SJCRH30 (cell line): ENCODE measurements at regions not wholly inside any gene's neighbourhood (a gene's known extent, or its start where the extent isn't known, plus 50 kb on each side); places are given as distances from the start of the nearest gene placed in this dataset.
A peak's percentile ranks its signal among the peaks of the same experiment; 100 is the strongest.

Experiments
- DNase-seq, 2 experiments: peaks; one replicate each; pipeline ENCODE4 v3.0.0-alpha.2; 2015 to 2020
- H3K27ac ChIP-seq: fragments of 250-450 bp; sonication (Bioruptor Pico); 2 replicates; pipeline ENCODE4 v1.5.1; 2020; ENCODE audit warnings: mild to moderate bottlenecking, moderate library complexity
- H3K27me3 ChIP-seq: fragments of 250-450 bp; sonication (Bioruptor Pico); 2 replicates; pipeline ENCODE4 v1.5.1; 2020; ENCODE audit warnings: mild to moderate bottlenecking, moderate library complexity
- H3K36me3 ChIP-seq: fragments of 250-450 bp; sonication (Bioruptor Pico); 2 replicates; pipeline ENCODE4 v1.5.1; 2020; ENCODE audit warnings: mild to moderate bottlenecking, moderate library complexity
- H3K4me1 ChIP-seq: fragments of 250-450 bp; sonication (Bioruptor Pico); 2 replicates; pipeline ENCODE4 v1.5.1; 2020; ENCODE audit warnings: mild to moderate bottlenecking, moderate library complexity
- H3K4me3 ChIP-seq: fragments of 250-450 bp; sonication (Bioruptor Pico); 2 replicates; pipeline ENCODE4 v1.5.1; 2020; ENCODE audit warnings: mild to moderate bottlenecking, moderate library complexity
- H3K9me3 ChIP-seq: fragments of 250-450 bp; sonication (Bioruptor Pico); replicated peaks from 2 replicates; pipeline ENCODE4 v1.5.1; 2020; ENCODE audit warnings: mild to moderate bottlenecking, moderate library complexity

- H3K27me3 ChIP-seq, result no peaks in the 10 kb centered on the region
- no peak overlapping the region for H3K27ac ChIP-seq
- H3K9me3 ChIP-seq, result no peaks in the 10 kb centered on the region
- H3K36me3 ChIP-seq, result no peaks in the 10 kb centered on the region
- H3K4me3 ChIP-seq, result no peak overlapping the region
- DNase-seq, result no peak
- H3K4me1 ChIP-seq, result no peaks in the 10 kb centered on the region
Measured at GRCh38 chr5:91867799-91868198, 484.7 kb upstream of the ARRDC3 start.

DNA sequence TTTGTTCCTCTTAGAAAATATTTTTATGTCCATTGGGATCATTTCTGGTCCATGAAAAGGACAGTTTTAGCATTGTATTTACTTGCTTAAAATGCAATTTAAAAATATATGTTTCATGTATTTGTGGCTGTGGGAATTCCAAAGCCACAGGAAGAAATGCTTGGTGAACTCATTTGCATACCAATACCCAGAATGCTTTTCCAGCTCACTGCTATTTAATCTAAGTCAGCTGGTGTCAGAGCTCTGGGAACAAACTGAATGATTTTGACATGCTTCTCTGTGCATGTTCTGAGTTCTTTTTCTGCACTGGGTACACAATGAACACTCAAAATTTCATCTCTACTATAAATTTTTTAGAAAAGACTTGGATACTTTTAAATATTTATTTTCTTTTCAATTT, 482.8 kb upstream of the ARRDC3 start:
- Histone ChIP-seq H3K4me1 (no peaks in the 10 kb centered on the region), H3K4me3 (no peak overlapping the region), H3K36me3 (no peaks in the 10 kb centered on the region), H3K27me3 (no peaks in the 10 kb centered on the region), H3K9me3 (no peaks in the 10 kb centered on the region), H3K27ac (no peak overlapping the region)
- DNase-seq, result no peak

DNA sequence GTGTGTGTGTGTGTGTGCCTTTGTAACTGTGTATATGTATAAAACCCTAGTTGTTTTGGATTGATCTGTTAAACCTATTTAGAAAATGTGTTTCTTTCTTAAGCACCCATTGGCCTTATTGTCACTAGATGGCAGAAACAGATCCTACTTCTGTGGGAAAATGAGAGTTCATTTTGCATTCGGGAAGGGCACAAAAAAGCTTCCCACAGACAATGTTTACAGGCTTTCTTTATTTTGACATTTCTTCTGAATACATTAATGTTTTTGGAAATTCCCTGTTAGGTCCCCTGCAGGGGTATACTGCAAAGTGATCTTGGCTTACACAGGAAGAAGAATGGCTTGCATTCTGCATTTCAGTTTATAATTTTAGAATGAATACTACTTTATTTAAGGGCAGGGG, 481.8 kb upstream of the ARRDC3 start:
- Histone ChIP-seq H3K36me3 (no peaks in the 10 kb centered on the region), H3K4me1 (no peaks in the 10 kb centered on the region), H3K4me3 (no peak overlapping the region), H3K27ac (no peak overlapping the region), H3K9me3 (no peaks in the 10 kb centered on the region), H3K27me3 (no peaks in the 10 kb centered on the region)
- peak in 1 of 2 experiments; percentile 10 for DNase-seq

GRCh38 chr5:91851670-91852069, 468.6 kb upstream of the ARRDC3 start:
- Histone ChIP-seq H3K27me3 (no peaks in the 10 kb centered on the region), H3K27ac (no peak overlapping the region), H3K4me3 (no peak overlapping the region), H3K4me1 (peaks cover 8% of the 10 kb centered on the region), H3K36me3 (no peaks in the 10 kb centered on the region), H3K9me3 (no peaks in the 10 kb centered on the region)
- DNase-seq, result no peak

DNA sequence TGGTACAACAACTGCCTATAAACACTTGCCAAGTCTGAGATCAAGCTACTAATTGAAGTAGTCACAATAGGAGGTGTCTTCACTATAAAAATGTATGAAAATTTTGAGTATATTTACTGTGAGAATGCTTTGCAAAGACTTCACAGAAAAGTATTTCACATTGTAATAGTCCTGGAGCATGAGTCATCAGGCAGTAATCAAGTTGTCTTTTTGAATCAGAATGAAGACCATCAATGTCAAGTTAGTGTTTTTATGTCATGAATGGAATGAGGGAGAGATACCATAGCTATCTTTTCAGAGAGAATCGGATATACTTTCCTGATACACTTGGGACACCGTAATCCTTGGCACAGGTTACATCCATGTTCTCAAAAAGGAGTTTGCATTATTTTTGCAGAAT, 466.9 kb upstream of the ARRDC3 start:
- Histone ChIP-seq H3K9me3 (no peaks in the 10 kb centered on the region), H3K36me3 (no peaks in the 10 kb centered on the region), H3K4me1 (peaks cover 8% of the 10 kb centered on the region), H3K27ac (no peak overlapping the region), H3K27me3 (no peaks in the 10 kb centered on the region), H3K4me3 (no peak overlapping the region)
- DNase-seq, result no peak

DNA sequence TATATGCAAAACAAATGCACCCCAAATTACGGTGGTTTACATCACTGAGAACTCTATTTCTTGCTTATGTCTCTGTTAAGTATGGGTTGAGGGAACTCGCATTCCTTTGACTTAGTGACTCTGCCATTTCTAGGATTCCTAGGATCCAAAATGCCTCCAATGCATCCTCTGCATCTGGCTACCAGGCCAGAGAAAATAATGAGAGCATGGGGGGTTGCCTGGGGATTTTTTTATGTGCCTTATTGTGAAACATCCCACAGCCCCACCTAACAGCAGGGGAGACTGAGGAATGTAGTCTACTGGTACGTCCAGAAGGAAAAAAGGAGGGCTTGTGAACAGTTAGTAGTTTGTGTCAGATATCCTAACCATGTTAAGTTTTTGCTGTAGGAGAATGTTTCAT, 466.0 kb upstream of the ARRDC3 start:
- Histone ChIP-seq H3K27me3 (no peaks in the 10 kb centered on the region), H3K4me3 (no peak overlapping the region), H3K4me1 (peaks cover 8% of the 10 kb centered on the region), H3K36me3 (no peaks in the 10 kb centered on the region), H3K9me3 (no peaks in the 10 kb centered on the region), H3K27ac (no peak overlapping the region)
- no peak for DNase-seq

DNA sequence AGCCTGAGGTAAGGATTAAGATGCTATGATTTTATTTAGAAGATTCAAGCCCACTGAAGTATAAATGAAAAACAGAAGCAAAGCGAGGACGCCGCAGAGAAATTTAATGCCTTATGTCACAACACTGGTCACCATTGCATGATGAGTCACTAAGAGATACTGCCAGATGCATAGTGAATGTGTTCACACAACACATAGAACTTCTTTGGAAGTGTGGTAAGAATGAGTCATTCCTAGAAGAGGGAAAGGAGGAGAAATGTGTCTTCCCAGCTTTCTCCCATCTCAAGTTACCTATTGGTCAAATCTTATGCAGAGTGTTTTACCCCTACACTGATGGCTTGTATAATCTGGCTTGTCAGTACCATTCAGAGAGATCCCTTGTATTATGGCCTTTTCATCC, 465.3 kb upstream of the ARRDC3 start:
- Histone ChIP-seq H3K9me3 (no peaks in the 10 kb centered on the region), H3K36me3 (no peaks in the 10 kb centered on the region), H3K4me3 (no peak overlapping the region), H3K27ac (no peak overlapping the region), H3K4me1 (peaks cover 8% of the 10 kb centered on the region), H3K27me3 (no peaks in the 10 kb centered on the region)
- peak; percentile 15 to 59 for DNase-seq

DNA sequence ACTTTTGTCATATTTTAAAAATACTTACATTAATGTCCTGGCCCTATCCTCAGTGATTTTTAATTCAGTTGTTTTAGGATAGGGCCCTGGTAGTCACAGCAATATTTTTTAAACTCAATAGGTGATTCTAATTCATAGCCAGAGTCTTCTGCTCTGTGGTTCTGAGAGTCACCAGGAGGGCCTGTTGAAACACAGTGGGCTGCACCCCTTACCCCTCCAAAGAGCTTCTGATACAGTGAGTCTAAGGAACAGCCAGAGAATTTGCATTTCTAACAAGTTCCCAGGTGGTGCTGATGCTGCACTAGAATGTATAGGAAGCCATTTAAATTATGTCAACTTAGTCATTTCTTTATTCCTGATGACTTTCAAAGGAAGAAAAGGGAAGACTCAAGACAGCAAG, 458.3 kb upstream of the ARRDC3 start:
- Histone ChIP-seq H3K4me3 (no peak overlapping the region), H3K36me3 (no peaks in the 10 kb centered on the region), H3K9me3 (no peaks in the 10 kb centered on the region), H3K27ac (no peak overlapping the region), H3K4me1 (no peaks in the 10 kb centered on the region), H3K27me3 (no peaks in the 10 kb centered on the region)
- DNase-seq, result no peak

- DNase-seq, result no peak
- Histone ChIP-seq H3K36me3 (no peaks in the 10 kb centered on the region), H3K27me3 (no peaks in the 10 kb centered on the region), H3K4me1 (no peaks in the 10 kb centered on the region), H3K27ac (no peak overlapping the region), H3K9me3 (no peaks in the 10 kb centered on the region), H3K4me3 (no peak overlapping the region)
Measured at GRCh38 chr5:91840412-91840811, 457.3 kb upstream of the ARRDC3 start.

- Histone ChIP-seq H3K27me3 (no peaks in the 10 kb centered on the region), H3K4me3 (no peak overlapping the region), H3K4me1 (no peaks in the 10 kb centered on the region), H3K9me3 (no peaks in the 10 kb centered on the region), H3K27ac (no peak overlapping the region), H3K36me3 (no peaks in the 10 kb centered on the region)
- no peak for DNase-seq
Measured at GRCh38 chr5:91839721-91840120, 456.6 kb upstream of the ARRDC3 start.

DNA sequence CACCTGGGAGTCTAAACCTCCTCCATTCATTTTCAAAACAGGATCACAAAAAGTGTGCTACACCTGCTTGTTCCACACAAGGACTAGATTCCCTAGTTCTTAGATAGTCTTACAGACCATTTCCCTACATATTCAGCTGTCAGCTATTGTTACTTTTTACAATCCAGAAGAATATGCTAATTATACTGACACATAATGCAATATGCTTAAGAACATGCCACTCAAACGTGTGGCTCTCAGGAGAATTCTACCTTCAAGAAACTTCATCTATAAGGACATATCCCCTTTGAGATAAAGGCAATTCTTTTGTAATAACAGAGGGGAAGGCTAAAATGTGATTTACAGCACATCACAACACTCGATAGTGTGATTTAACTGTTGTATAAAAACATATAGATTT, 456.1 kb upstream of the ARRDC3 start:
- Histone ChIP-seq H3K4me1 (no peaks in the 10 kb centered on the region), H3K9me3 (no peaks in the 10 kb centered on the region), H3K36me3 (no peaks in the 10 kb centered on the region), H3K4me3 (no peak overlapping the region), H3K27me3 (no peaks in the 10 kb centered on the region), H3K27ac (no peak overlapping the region)
- DNase-seq, result no peak

GRCh38 chr5:91830361-91830953, 447.3 kb upstream of the ARRDC3 start:
- no peaks in the 10 kb centered on the region for H3K27me3 ChIP-seq
- H3K4me1 ChIP-seq, result no peaks in the 10 kb centered on the region
- no peak for DNase-seq
- no peak overlapping the region for H3K27ac ChIP-seq
- H3K9me3 ChIP-seq, result no peaks in the 10 kb centered on the region
- no peak overlapping the region for H3K4me3 ChIP-seq
- no peaks in the 10 kb centered on the region for H3K36me3 ChIP-seq

DNA sequence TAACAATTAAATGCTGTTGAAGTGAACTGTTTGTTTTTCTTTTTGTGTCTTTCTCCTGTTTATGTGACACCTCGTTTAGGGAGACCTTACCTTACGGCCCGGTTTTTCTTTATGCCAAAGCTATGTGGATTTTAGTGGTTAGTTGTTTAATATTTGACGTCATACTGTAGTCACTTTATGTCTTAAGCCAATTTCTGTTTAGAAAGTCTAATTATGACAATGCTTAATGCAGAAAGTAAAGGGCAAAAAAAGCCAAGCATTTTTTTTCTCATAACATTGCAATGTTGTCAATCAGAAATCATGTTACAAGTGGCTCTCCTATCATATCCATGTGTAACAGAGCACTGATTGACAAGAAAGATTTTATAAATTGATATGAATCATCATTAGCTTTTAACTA, 442.5 kb upstream of the ARRDC3 start:
- no peak for DNase-seq
- Histone ChIP-seq H3K4me1 (no peaks in the 10 kb centered on the region), H3K36me3 (no peaks in the 10 kb centered on the region), H3K27ac (no peak overlapping the region), H3K4me3 (no peak overlapping the region), H3K9me3 (no peaks in the 10 kb centered on the region), H3K27me3 (no peaks in the 10 kb centered on the region)

DNA sequence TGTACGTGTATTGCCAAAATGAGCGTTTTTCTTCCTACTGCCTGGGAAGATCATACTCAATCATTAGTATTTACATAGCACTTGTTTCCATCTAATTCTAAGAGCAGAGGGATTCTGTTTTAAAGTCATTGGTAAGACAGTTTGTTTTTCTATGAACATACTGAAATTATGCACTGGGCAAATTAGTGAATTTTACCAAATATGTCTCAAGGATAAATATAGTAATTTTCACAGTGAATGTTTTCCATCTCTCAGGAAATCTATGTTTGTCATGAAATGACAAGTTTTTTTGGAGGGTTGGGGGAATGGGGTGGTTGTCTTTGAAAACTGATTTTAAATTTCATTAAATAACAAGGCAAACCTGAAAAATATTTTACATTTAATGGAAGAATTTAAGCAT, 441.3 kb upstream of the ARRDC3 start:
- Histone ChIP-seq H3K27me3 (no peaks in the 10 kb centered on the region), H3K4me3 (no peak overlapping the region), H3K4me1 (no peaks in the 10 kb centered on the region), H3K36me3 (no peaks in the 10 kb centered on the region), H3K9me3 (no peaks in the 10 kb centered on the region), H3K27ac (no peak overlapping the region)
- DNase-seq, result no peak

GRCh38 chr5:91820874-91821273, 437.8 kb upstream of the ARRDC3 start:
- Histone ChIP-seq H3K27ac (no peak overlapping the region), H3K27me3 (no peaks in the 10 kb centered on the region), H3K9me3 (no peaks in the 10 kb centered on the region), H3K4me3 (no peak overlapping the region), H3K4me1 (no peaks in the 10 kb centered on the region), H3K36me3 (no peaks in the 10 kb centered on the region)
- no peak for DNase-seq

DNA sequence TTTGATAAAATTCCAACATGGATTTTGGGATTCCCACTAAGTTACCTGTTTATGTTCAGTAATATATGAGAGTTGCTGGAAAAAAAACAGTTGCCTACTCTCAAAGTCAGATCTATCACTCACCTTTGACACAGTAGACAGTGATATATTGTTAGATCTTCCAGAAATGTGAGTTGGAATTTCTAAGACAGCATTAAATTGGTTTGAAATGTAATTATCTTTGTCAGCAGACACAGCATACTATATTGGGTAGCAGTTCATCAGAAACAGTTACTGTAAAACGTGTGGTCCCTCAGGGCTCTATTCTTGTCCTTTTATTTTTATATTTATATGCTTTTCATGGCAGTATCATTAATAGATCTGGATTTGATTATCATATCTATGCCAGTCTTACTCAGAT, 433.6 kb upstream of the ARRDC3 start:
- Histone ChIP-seq H3K4me3 (no peak overlapping the region), H3K27me3 (no peaks in the 10 kb centered on the region), H3K27ac (no peak overlapping the region), H3K36me3 (no peaks in the 10 kb centered on the region), H3K9me3 (no peaks in the 10 kb centered on the region), H3K4me1 (no peaks in the 10 kb centered on the region)
- no peak for DNase-seq
